K562 (cell line): ENCODE measurements at regions not wholly inside any gene's neighbourhood (a gene's known extent, or its start where the extent isn't known, plus 50 kb on each side); places are given as distances from the start of the nearest gene placed in this dataset.

Experiments
- ATAC-seq: fragments of 200-7000 bp; cut with Tn5 transposase; 3 replicates; pipeline ENCODE4 v1.9.1; 2020; ENCODE audit warnings: moderate library complexity
- BruUV-seq: library from RNA; stranded (reverse); fragments of 400-500 nt; replicated peaks from 2 replicates; lab custom pipeline; 2021; lab: Mats Ljungman, UMichigan
- CTCF ChIA-PET: fragments of 300-600 bp; formaldehyde crosslinking; extraction: SDS; loops from one replicate; lab custom pipeline; 2021; ENCODE audit warnings: low intra/inter-chr PET ratio; lab: Yijun Ruan, JAX
- POLR2A ChIA-PET: fragments of 300-600, 350-650 bp; sonication (Branson Sonifier 250); formaldehyde crosslinking; extraction: SDS; loops from one replicate; lab custom pipeline; 2021; ENCODE audit warnings: antibody characterized with exemption, inconsistent platforms; lab: Yijun Ruan, JAX
- DNase-seq, 4 experiments: peaks; one replicate each; pipeline versions ENCODE4 v3.0.0 to v3.0.0-alpha.2; 2011 to 2018; ENCODE audit warnings: low spot score in 3 of 4, mixed read lengths in 3 of 4; ENCODE audit errors: extremely low read depth in 1 of 4
- FAIRE-seq: peaks from 2 replicates; lab custom pipeline; 2011; peaks lifted over from hg19 to GRCh38; lab: Jason Lieb, UNC
- H2AFZ ChIP-seq: 2 replicates; pipeline ENCODE4 v1.6.0; 2011; ENCODE audit warnings: low read depth, low read length, control low read depth, inconsistent platforms
- H3K27ac ChIP-seq: fragments of 200-600 bp; 3 replicates; pipeline ENCODE4 v1.8.0; 2011; ENCODE audit warnings: low read depth, mild to moderate bottlenecking, control low read depth, inconsistent platforms, low read length, moderate library complexity, mixed read lengths; ENCODE audit errors: extremely low read depth
- H3K27me3 ChIP-seq, 2 experiments: fragments of 300-600 bp in 1 of 2; 2 replicates in 1 of 2; 3 replicates in 1 of 2; pipeline versions ENCODE4 v1.6.0 to v1.8.0; 2011; ENCODE audit warnings: inconsistent platforms in 2 of 2, low read length in 2 of 2, mild to moderate bottlenecking in 1 of 2, mixed read lengths in 1 of 2, moderate library complexity in 1 of 2; ENCODE audit not compliant: control insufficient read depth in 2 of 2, insufficient read depth in 2 of 2
- H3K36me3 ChIP-seq: fragments of 300-600 bp; 3 replicates; pipeline ENCODE4 v1.8.0; 2011; ENCODE audit warnings: mild to moderate bottlenecking, low read length, inconsistent platforms; ENCODE audit not compliant: control insufficient read depth, insufficient read depth
- H3K4me1 ChIP-seq, 2 experiments: fragments of 200-600 bp in 1 of 2; replicated peaks in 1 of 2; 2 replicates in 1 of 2; 3 replicates in 1 of 2; pipeline versions ENCODE4 v1.5.1 to v1.8.0; 2011; ENCODE audit warnings: inconsistent platforms in 2 of 2, low read length in 2 of 2, mild to moderate bottlenecking in 1 of 2, mixed read lengths in 1 of 2, moderate library complexity in 1 of 2; ENCODE audit not compliant: control insufficient read depth in 2 of 2, insufficient read depth in 2 of 2
- H3K4me2 ChIP-seq: 2 replicates; pipeline ENCODE4 v1.6.1; 2011; ENCODE audit warnings: low read length, control low read depth, inconsistent platforms, mixed read lengths; ENCODE audit not compliant: insufficient read depth
- H3K4me3 ChIP-seq: fragments of 200-600 bp; sonication (generic), shearing (Covaris generic); 2 replicates; pipeline ENCODE4 v1.5.1; 2016; ENCODE audit warnings: control low read depth, inconsistent platforms
- H3K79me2 ChIP-seq: fragments of 200-600 bp; 3 replicates; pipeline ENCODE4 v1.8.0; 2011; ENCODE audit warnings: low read length, inconsistent platforms; ENCODE audit not compliant: control insufficient read depth, insufficient read depth
- H3K9ac ChIP-seq, 2 experiments: 2 replicates each; pipeline versions ENCODE4 v1.6.0 to v1.6.1; 2011; ENCODE audit warnings: low read depth in 2 of 2, low read length in 2 of 2, control low read depth in 1 of 2, inconsistent platforms in 1 of 2, mild to moderate bottlenecking in 1 of 2, mixed read lengths in 1 of 2; ENCODE audit not compliant: insufficient read depth in 1 of 2
- H3K9me1 ChIP-seq: one replicate; pipeline ENCODE4 v1.6.0; 2011; ENCODE audit warnings: inconsistent platforms, mild to moderate bottlenecking, low read length, moderate library complexity; ENCODE audit not compliant: control insufficient read depth, insufficient read depth
- H3K9me3 ChIP-seq: replicated peaks from 2 replicates; pipeline ENCODE4 v1.5.1; 2011; ENCODE audit warnings: low read depth, low read length, inconsistent platforms; ENCODE audit not compliant: control insufficient read depth, insufficient read depth
- H4K20me1 ChIP-seq: replicated peaks from 2 replicates; pipeline ENCODE4 v1.6.1; 2011; ENCODE audit warnings: low read length, inconsistent platforms, mixed read lengths; ENCODE audit not compliant: control insufficient read depth, insufficient read depth
- ATF2 ChIP-seq: sonication (generic); formaldehyde crosslinking; IDR thresholded peaks from 2 replicates; pipeline ENCODE4 v1.8.1; 2022; ENCODE audit warnings: missing genetic modification reagents
- BDP1 ChIP-seq: IDR thresholded peaks from 3 replicates; pipeline ENCODE4 v1.6.1; 2011; ENCODE audit not compliant: insufficient read length, insufficient read depth
- FOXJ3 ChIP-seq: sonication (generic); formaldehyde crosslinking; IDR thresholded peaks from 2 replicates; pipeline ENCODE4 v1.4.0; 2020; ENCODE audit warnings: mild to moderate bottlenecking, missing genetic modification reagents
- HES1 ChIP-seq: fragments of 450-650 bp; IDR thresholded peaks from 2 replicates; pipeline ENCODE4 v1.6.1; 2016; ENCODE audit warnings: low read depth, mild to moderate bottlenecking, moderate library complexity
- RBM17 ChIP-seq: fragments of 200-400 bp; formaldehyde crosslinking; IDR thresholded peaks from 2 replicates; pipeline ENCODE4 v1.6.1; 2017; ENCODE audit warnings: low read depth, mild to moderate bottlenecking, low read length, borderline replicate concordance
- RBM22 ChIP-seq: fragments of 200-400 bp; formaldehyde crosslinking; IDR thresholded peaks from 2 replicates; pipeline ENCODE4 v1.6.1; 2018; ENCODE audit warnings: low read length, low read depth; ENCODE audit not compliant: poor library complexity, severe bottlenecking
- ZKSCAN8 ChIP-seq: fragments of 200-800 bp; sonication (Bioruptor generic); IDR thresholded peaks from 2 replicates; pipeline ENCODE4 v1.6.1; 2016; ENCODE audit warnings: missing genetic modification characterization, missing compliant biosample characterization
- ZNF511 ChIP-seq: sonication (generic); formaldehyde crosslinking; IDR thresholded peaks from 2 replicates; pipeline ENCODE4 v1.8.0; 2022; ENCODE audit warnings: mild to moderate bottlenecking, missing genetic modification reagents
- ZNF668 ChIP-seq: fragments of 250-450 bp; sonication (Bioruptor Pico); IDR thresholded peaks from 2 replicates; pipeline ENCODE4 v1.8.0; 2022; ENCODE audit warnings: mild to moderate bottlenecking, inconsistent platforms
- WGBS: fragments of 100-300 bp; shearing (Covaris generic); methylation state at CpG from one replicate; pipeline ENCODE4 v1.1.6; 2016; ENCODE audit warnings: low coverage, mixed read lengths; ENCODE audit not compliant: insufficient coverage; ENCODE audit errors: missing lambda C conversion rate; 5-methylcytosine and 5-hydroxymethylcytosine counted together
- in situ Hi-C: fragments of 300-500 bp; cut with MboI; formaldehyde crosslinking; loops from 4 replicates; pipeline ENCODE4 v1.15.0; 2018; ENCODE audit warnings: inconsistent platforms, mixed read lengths
- intact Hi-C: fragments of 100-400 bp; cut with micrococcal nuclease; formaldehyde crosslinking; loops from 2 replicates; pipeline ENCODE4 v1.14.2; 2022

- Histone ChIP-seq H3K27ac (no peak overlapping the region), H3K36me3 (no peaks in the 10 kb centered on the region), H3K79me2 (no peaks in the 10 kb centered on the region), H3K9me1 (no peaks in the 10 kb centered on the region), H3K4me1 (0 out of 5 replicates have a peak, but pooled peaks cover 0 to 2% of the 10 kb centered on the region in 2 experiments), H3K27me3 (peaks cover 10 to 31% of the 10 kb centered on the region in 2 experiments; a peak in 4 of 5 replicates), H4K20me1 (peaks cover 22% of the 10 kb centered on the region), H3K9me3 (no peaks in the 10 kb centered on the region), H3K4me2 (no peak overlapping the region), H3K9ac (no peak overlapping the region), H2AFZ (no peak overlapping the region), H3K4me3 (no peak overlapping the region)
- intact Hi-C loops (no loop called here), in situ Hi-C loops (no loop called here)
- BruUV-seq: no TSS peak
- TF ChIP-seq ZNF668 (no peak), ZKSCAN8 (CRISPR knock-in tag) (no peak), ATF2 (CRISPR knock-in tag) (no peak), BDP1 (no peak), FOXJ3 (CRISPR knock-in tag) (no peak), ZNF511 (CRISPR knock-in tag) (no peak), HES1 (no peak), RBM22 (no peak), RBM17 (no peak)
- ATAC-seq (no peak), DNase-seq (no peak), FAIRE-seq (no peak)
- ChIA-PET POLR2A (interaction anchor here (0.7 kb wide), 1 partner anchor 27 kb away, joined by 3 read pairs; no protein-coding TSS in a partner anchor), CTCF (no interaction called here)
- WGBS: 3% methylated on average over 3 of the region's 3 CpGs
Measured at GRCh38 chr10:3426190-3426845, 253.7 kb upstream of the PITRM1 start.
